ENCODE measurements at regions not wholly inside any gene's neighbourhood (a gene's known extent, or its start where the extent isn't known, plus 50 kb on each side); places are given as distances from the start of the nearest gene placed in this dataset.

GRCh38 chr16:73447846-73448245 is 399.9 kb upstream of the ZFHX3 start:
- Histone ChIP-seq H3K9ac (ENCODE audit: low read depth, low read length) (no peak overlapping the region), H3K4me1 (ENCODE audit: control insufficient read depth, insufficient read depth, low read length) (no peaks in the 10 kb centered on the region), H3K9me3 (replicated peaks; ENCODE audit: low read length) (peaks cover 12% of the 10 kb centered on the region), H3K4me3 (ENCODE audit: low read length) (no peak overlapping the region), H3K36me3 (ENCODE audit: insufficient read depth, low read length) (no peaks in the 10 kb centered on the region), H3K27me3 (ENCODE audit: control insufficient read depth, insufficient read depth, low read length) (peaks cover 4% of the 10 kb centered on the region), H3K4me2 (ENCODE audit: low read length) (no peak overlapping the region)

GRCh38 chr16:73434621-73435020 is 386.7 kb upstream of the ZFHX3 start:
- no peaks in the 10 kb centered on the region for H3K36me3 ChIP-seq (ENCODE audit: insufficient read depth, low read length)
- H3K27me3 ChIP-seq (ENCODE audit: control insufficient read depth, insufficient read depth, low read length): peaks cover 8% of the 10 kb centered on the region
- no peak overlapping the region for H3K9ac ChIP-seq (ENCODE audit: low read depth, low read length)
- no peak overlapping the region for H3K4me3 ChIP-seq (ENCODE audit: low read length)
- H3K9me3 ChIP-seq (replicated peaks; ENCODE audit: low read length): no peaks in the 10 kb centered on the region
- no peaks in the 10 kb centered on the region for H3K4me1 ChIP-seq (ENCODE audit: control insufficient read depth, insufficient read depth, low read length)
- H3K4me2 ChIP-seq (ENCODE audit: low read length): no peak overlapping the region

- H3K36me3 ChIP-seq (ENCODE audit: insufficient read depth, low read length): no peaks in the 10 kb centered on the region
- H3K27me3 ChIP-seq (ENCODE audit: control insufficient read depth, insufficient read depth, low read length): peaks cover 2% of the 10 kb centered on the region
- H3K4me2 ChIP-seq (ENCODE audit: low read length): no peak overlapping the region
- no peak overlapping the region for H3K9ac ChIP-seq (ENCODE audit: low read depth, low read length)
- H3K4me1 ChIP-seq (ENCODE audit: control insufficient read depth, insufficient read depth, low read length): no peaks in the 10 kb centered on the region
- H3K9me3 ChIP-seq (replicated peaks; ENCODE audit: low read length): no peaks in the 10 kb centered on the region
- H3K4me3 ChIP-seq (ENCODE audit: low read length): no peak overlapping the region
These were observed 385.9 kb upstream of the ZFHX3 start for GRCh38 chr16:73433731-73434307.

- Histone ChIP-seq H3K36me3 (ENCODE audit: insufficient read depth, low read length) (no peaks in the 10 kb centered on the region), H3K9me3 (replicated peaks; ENCODE audit: low read length) (no peaks in the 10 kb centered on the region), H3K27me3 (ENCODE audit: control insufficient read depth, insufficient read depth, low read length) (no peaks in the 10 kb centered on the region), H3K9ac (ENCODE audit: low read depth, low read length) (no peak overlapping the region), H3K4me2 (ENCODE audit: low read length) (no peak overlapping the region), H3K4me3 (ENCODE audit: low read length) (no peak overlapping the region), H3K4me1 (ENCODE audit: control insufficient read depth, insufficient read depth, low read length) (no peaks in the 10 kb centered on the region)
These were observed 385.2 kb upstream of the ZFHX3 start for GRCh38 chr16:73432850-73433730.

GRCh38 chr16:73430138-73430537 is 382.2 kb upstream of the ZFHX3 start:
- Histone ChIP-seq H3K9me3 (replicated peaks; ENCODE audit: low read length) (no peaks in the 10 kb centered on the region), H3K9ac (ENCODE audit: low read depth, low read length) (no peak overlapping the region), H3K4me1 (ENCODE audit: control insufficient read depth, insufficient read depth, low read length) (no peaks in the 10 kb centered on the region), H3K4me3 (ENCODE audit: low read length) (no peak overlapping the region), H3K36me3 (ENCODE audit: insufficient read depth, low read length) (no peaks in the 10 kb centered on the region), H3K4me2 (ENCODE audit: low read length) (no peak overlapping the region), H3K27me3 (ENCODE audit: control insufficient read depth, insufficient read depth, low read length) (no peaks in the 10 kb centered on the region)

- Histone ChIP-seq H3K4me2 (ENCODE audit: low read length) (no peak overlapping the region), H3K27me3 (ENCODE audit: control insufficient read depth, insufficient read depth, low read length) (no peaks in the 10 kb centered on the region), H3K9me3 (replicated peaks; ENCODE audit: low read length) (no peaks in the 10 kb centered on the region), H3K9ac (ENCODE audit: low read depth, low read length) (no peak overlapping the region), H3K4me1 (ENCODE audit: control insufficient read depth, insufficient read depth, low read length) (no peaks in the 10 kb centered on the region), H3K4me3 (ENCODE audit: low read length) (no peak overlapping the region), H3K36me3 (ENCODE audit: insufficient read depth, low read length) (no peaks in the 10 kb centered on the region)
These were observed 380.2 kb upstream of the ZFHX3 start for GRCh38 chr16:73428121-73428520.

GRCh38 chr16:73427164-73427563 is 379.2 kb upstream of the ZFHX3 start:
- no peaks in the 10 kb centered on the region for H3K4me1 ChIP-seq (ENCODE audit: control insufficient read depth, insufficient read depth, low read length)
- H3K36me3 ChIP-seq (ENCODE audit: insufficient read depth, low read length): no peaks in the 10 kb centered on the region
- no peaks in the 10 kb centered on the region for H3K27me3 ChIP-seq (ENCODE audit: control insufficient read depth, insufficient read depth, low read length)
- no peak overlapping the region for H3K4me3 ChIP-seq (ENCODE audit: low read length)
- H3K9ac ChIP-seq (ENCODE audit: low read depth, low read length): no peak overlapping the region
- no peaks in the 10 kb centered on the region for H3K9me3 ChIP-seq (replicated peaks; ENCODE audit: low read length)
- no peak overlapping the region for H3K4me2 ChIP-seq (ENCODE audit: low read length)

- Histone ChIP-seq H3K27me3 (ENCODE audit: control insufficient read depth, insufficient read depth, low read length) (no peaks in the 10 kb centered on the region), H3K9ac (ENCODE audit: low read depth, low read length) (no peak overlapping the region), H3K4me2 (ENCODE audit: low read length) (no peak overlapping the region), H3K36me3 (ENCODE audit: insufficient read depth, low read length) (no peaks in the 10 kb centered on the region), H3K4me1 (ENCODE audit: control insufficient read depth, insufficient read depth, low read length) (peaks cover 4% of the 10 kb centered on the region), H3K4me3 (ENCODE audit: low read length) (no peak overlapping the region), H3K9me3 (replicated peaks; ENCODE audit: low read length) (no peaks in the 10 kb centered on the region)
These were observed 378.7 kb upstream of the ZFHX3 start for GRCh38 chr16:73426433-73427160.

- no peaks in the 10 kb centered on the region for H3K36me3 ChIP-seq (ENCODE audit: insufficient read depth, low read length)
- peaks cover 37% of the 10 kb centered on the region for H3K4me1 ChIP-seq (ENCODE audit: control insufficient read depth, insufficient read depth, low read length)
- H3K4me3 ChIP-seq (ENCODE audit: low read length): peak overlapping the region; percentile 53
- peak overlapping the region; percentile 58 for H3K9ac ChIP-seq (ENCODE audit: low read depth, low read length)
- no peaks in the 10 kb centered on the region for H3K27me3 ChIP-seq (ENCODE audit: control insufficient read depth, insufficient read depth, low read length)
- H3K4me2 ChIP-seq (ENCODE audit: low read length): peak overlapping the region; percentile 75
- H3K9me3 ChIP-seq (replicated peaks; ENCODE audit: low read length): no peaks in the 10 kb centered on the region
These were observed 372.7 kb upstream of the ZFHX3 start for GRCh38 chr16:73420676-73421075.

- Histone ChIP-seq H3K9ac (ENCODE audit: low read depth, low read length) (peak overlapping the region; percentile 44), H3K4me1 (ENCODE audit: control insufficient read depth, insufficient read depth, low read length) (peaks cover 37% of the 10 kb centered on the region), H3K36me3 (ENCODE audit: insufficient read depth, low read length) (no peaks in the 10 kb centered on the region), H3K9me3 (replicated peaks; ENCODE audit: low read length) (no peaks in the 10 kb centered on the region), H3K4me3 (ENCODE audit: low read length) (peak overlapping the region; percentile 53), H3K4me2 (ENCODE audit: low read length) (peak overlapping the region; percentile 75), H3K27me3 (ENCODE audit: control insufficient read depth, insufficient read depth, low read length) (no peaks in the 10 kb centered on the region)
These were observed 372.3 kb upstream of the ZFHX3 start for GRCh38 chr16:73420244-73420643.

GRCh38 chr16:73418691-73419090 is 370.8 kb upstream of the ZFHX3 start:
- no peak overlapping the region for H3K9ac ChIP-seq (ENCODE audit: low read depth, low read length)
- no peaks in the 10 kb centered on the region for H3K36me3 ChIP-seq (ENCODE audit: insufficient read depth, low read length)
- H3K4me3 ChIP-seq (ENCODE audit: low read length): no peak overlapping the region
- H3K27me3 ChIP-seq (ENCODE audit: control insufficient read depth, insufficient read depth, low read length): no peaks in the 10 kb centered on the region
- no peaks in the 10 kb centered on the region for H3K9me3 ChIP-seq (replicated peaks; ENCODE audit: low read length)
- no peak overlapping the region for H3K4me2 ChIP-seq (ENCODE audit: low read length)
- H3K4me1 ChIP-seq (ENCODE audit: control insufficient read depth, insufficient read depth, low read length): peaks cover 37% of the 10 kb centered on the region
